Lung (tissue), 11 donors: ENCODE measurements at regions not wholly inside any gene's neighbourhood (a gene's known extent, or its start where the extent isn't known, plus 50 kb on each side); places are given as distances from the start of the nearest gene placed in this dataset.

Experiments
- ATAC-seq: fragments of 200-7000 bp; cut with Tn5 transposase; one replicate; pipeline ENCODE4 v1.9.1; 2020; ENCODE audit warnings: moderate number of reproducible peaks; ENCODE audit not compliant: insufficient read depth, low FRiP score
- DNase-seq, 3 donors: peaks; one replicate each; pipeline ENCODE4 v3.0.0-alpha.2; 2013 to 2017
- H3K27ac ChIP-seq, 2 donors: one replicate each; pipeline ENCODE4 v1.5.1; 2013; ENCODE audit warnings: mild to moderate bottlenecking in 2 of 2, moderate library complexity in 2 of 2, control low read depth in 1 of 2, inconsistent platforms in 1 of 2, low read depth in 1 of 2, low read length in 1 of 2
- H3K27me3 ChIP-seq, 3 donors: one replicate each; pipeline ENCODE4 v1.5.1; 2013; ENCODE audit warnings: low read length in 2 of 3; ENCODE audit not compliant: control insufficient read depth in 3 of 3, insufficient read depth in 3 of 3
- H3K36me3 ChIP-seq, 4 donors: one replicate each; pipeline ENCODE4 v1.5.1; 2013; ENCODE audit warnings: low read length in 4 of 4, mild to moderate bottlenecking in 1 of 4, moderate library complexity in 1 of 4; ENCODE audit not compliant: control insufficient read depth in 4 of 4, insufficient read depth in 4 of 4
- H3K4me1 ChIP-seq, 5 donors: one replicate each; pipeline ENCODE4 v1.5.1; 2013; ENCODE audit warnings: low read length in 5 of 5, mild to moderate bottlenecking in 2 of 5, moderate library complexity in 1 of 5; ENCODE audit not compliant: control insufficient read depth in 5 of 5, insufficient read depth in 5 of 5
- H3K4me3 ChIP-seq: one replicate; pipeline ENCODE4 v1.5.1; 2013; ENCODE audit warnings: mild to moderate bottlenecking, control low read depth, moderate library complexity
- H3K9ac ChIP-seq, 2 donors: one replicate each; pipeline ENCODE4 v1.5.1; 2013; ENCODE audit warnings: low read length in 2 of 2, control low read depth in 1 of 2; ENCODE audit not compliant: insufficient read depth in 1 of 2
- H3K9me3 ChIP-seq, 4 donors: one replicate each; pipeline ENCODE4 v1.5.1; 2013; ENCODE audit warnings: low read length in 3 of 4, mild to moderate bottlenecking in 1 of 4, moderate library complexity in 1 of 4; ENCODE audit not compliant: control insufficient read depth in 4 of 4, insufficient read depth in 3 of 4
- CTCF ChIP-seq: IDR thresholded peaks from 2 replicates; pipeline ENCODE4 v1.5.1; 2012; ENCODE audit warnings: mild to moderate bottlenecking; ENCODE audit errors: control extremely low read depth, extremely low read depth
- WGBS, 2 donors: extraction: QIAGEN DNeasy Blood & Tissue Kit; methylation state at CpG; one replicate each; pipeline ENCODE4 v1.1.7; 2013; 5-methylcytosine and 5-hydroxymethylcytosine counted together
- donor health status: control.
- donor health status: control.
- donor health status: Bipolar disorder and iron deficiency.
- donor health status: healthy.
- donor health status: DM: yes; HTN: yes; CAD: no.

- DNase-seq (peak; percentile 18 to 78 (median 75)), ATAC-seq (no peak)
- H3K4me3 ChIP-seq = no peak overlapping the region
- no peak overlapping the region for H3K9ac ChIP-seq
- WGBS, 2 donors = 63 to 69% methylated on average over 2 of the region's 2 CpGs
- H3K36me3 ChIP-seq = no peaks in the 10 kb centered on the region
- TF ChIP-seq CTCF = no peak
- no peaks in the 10 kb centered on the region for H3K27me3 ChIP-seq
- H3K27ac ChIP-seq = no peak overlapping the region
- peaks cover 0 to 8% (median 2%) of the 10 kb centered on the region in 4 donors for H3K9me3 ChIP-seq
- H3K4me1 ChIP-seq = peaks cover 0 to 9% (median 0%) of the 10 kb centered on the region in 5 donors
Observed at GRCh38 chr13:60850526-60850925, 453.5 kb downstream of the TDRD3 start.

GRCh38 chr13:60838581-60838980, 441.6 kb downstream of the TDRD3 start:
- Histone ChIP-seq H3K36me3 (no peaks in the 10 kb centered on the region), H3K9ac (no peak overlapping the region), H3K4me3 (no peak overlapping the region), H3K27me3 (no peaks in the 10 kb centered on the region), H3K4me1 (no peaks in the 10 kb centered on the region), H3K27ac (no peak overlapping the region), H3K9me3 (no peaks in the 10 kb centered on the region)
- WGBS, 2 donors = 55 to 56% methylated on average over 3 of the region's 3 CpGs
- ATAC-seq (no peak), DNase-seq (no peak)
- no peak for TF ChIP-seq CTCF

GRCh38 chr13:60837806-60838205, 440.8 kb downstream of the TDRD3 start:
- no peak for ATAC-seq
- WGBS, 2 donors = 42 to 58% methylated on average over 1 of the region's 1 CpG

More at GRCh38 chr13:60837806-60838205, 440.8 kb downstream of the TDRD3 start:
- peaks cover 0 to 3% (median 0%) of the 10 kb centered on the region in 4 donors for H3K9me3 ChIP-seq
- H3K4me1 ChIP-seq = no peaks in the 10 kb centered on the region
- H3K36me3 ChIP-seq = no peaks in the 10 kb centered on the region
- H3K27ac ChIP-seq = no peak overlapping the region
- H3K4me3 ChIP-seq = no peak overlapping the region
- no peaks in the 10 kb centered on the region for H3K27me3 ChIP-seq
- DNase-seq = peak in 1 of 3 donors; percentile 33
- H3K9ac ChIP-seq = no peak overlapping the region
- TF ChIP-seq CTCF = no peak
